Keratinocyte (primary cell): ENCODE measurements at regions not wholly inside any gene's neighbourhood (a gene's known extent, or its start where the extent isn't known, plus 50 kb on each side); places are given as distances from the start of the nearest gene placed in this dataset.

Source experiments
- DNase-seq: peaks from one replicate; pipeline ENCODE4 v3.0.0-alpha.2; 2011; ENCODE audit warnings: low read depth, missing footprints, low spot score
- FAIRE-seq: peaks from 2 replicates; lab custom pipeline; 2011; peaks lifted over from hg19 to GRCh38; lab: Jason Lieb, UNC
- H2AFZ ChIP-seq: 2 replicates; pipeline ENCODE4 v1.6.0; 2012; ENCODE audit warnings: low read length, control low read depth, inconsistent platforms; ENCODE audit not compliant: control insufficient read depth
- H3K27ac ChIP-seq: 2 replicates; pipeline ENCODE4 v1.5.1; 2011; ENCODE audit warnings: low read length; ENCODE audit not compliant: control insufficient read depth, insufficient read depth
- H3K27me3 ChIP-seq: 3 replicates; pipeline ENCODE4 v1.6.0; 2011; ENCODE audit warnings: low read length; ENCODE audit not compliant: control insufficient read depth, insufficient read depth; ENCODE audit errors: extremely low read depth
- H3K36me3 ChIP-seq, 2 experiments: 2 replicates in 1 of 2; 3 replicates in 1 of 2; pipeline ENCODE4 v1.5.1; 2011; ENCODE audit warnings: low read length in 2 of 2, mild to moderate bottlenecking in 1 of 2; ENCODE audit not compliant: control insufficient read depth in 2 of 2, insufficient read depth in 2 of 2; ENCODE audit errors: extremely low read depth in 1 of 2
- H3K4me1 ChIP-seq: 3 replicates; pipeline ENCODE4 v1.5.1; 2011; ENCODE audit warnings: low read length; ENCODE audit not compliant: control insufficient read depth, insufficient read depth; ENCODE audit errors: extremely low read depth
- H3K4me2 ChIP-seq: 3 replicates; pipeline ENCODE4 v1.6.0; 2011; ENCODE audit warnings: low read depth, low read length; ENCODE audit not compliant: control insufficient read depth, insufficient read depth; ENCODE audit errors: extremely low read depth
- H3K4me3 ChIP-seq, 3 experiments: fragments of 200-600 bp in 1 of 3; sonication (generic) in 1 of 3; 2 replicates in 2 of 3; 3 replicates in 1 of 3; pipeline ENCODE4 v1.5.1; 2011 to 2016; ENCODE audit warnings: low read length in 3 of 3, mild to moderate bottlenecking in 3 of 3, control low read depth in 2 of 3, inconsistent platforms in 1 of 3, low read depth in 1 of 3, mixed read lengths in 1 of 3, mixed run types in 1 of 3, moderate library complexity in 1 of 3; ENCODE audit not compliant: control insufficient read depth in 2 of 3, insufficient read depth in 2 of 3; ENCODE audit errors: extremely low read depth in 1 of 3
- H3K79me2 ChIP-seq: 2 replicates; pipeline ENCODE4 v1.6.0; 2012; ENCODE audit warnings: low read length; ENCODE audit not compliant: control insufficient read depth, insufficient read depth
- H3K9ac ChIP-seq: 3 replicates; pipeline ENCODE4 v1.6.0; 2011; ENCODE audit warnings: low read length; ENCODE audit not compliant: control insufficient read depth, insufficient read depth; ENCODE audit errors: extremely low read depth
- H3K9me1 ChIP-seq: 3 replicates; pipeline ENCODE4 v1.6.0; 2011; ENCODE audit warnings: low read length; ENCODE audit not compliant: control insufficient read depth, insufficient read depth; ENCODE audit errors: extremely low read depth
- H3K9me3 ChIP-seq: 2 replicates; pipeline ENCODE4 v1.5.1; 2012; ENCODE audit warnings: low read depth, low read length; ENCODE audit not compliant: control insufficient read depth
- H4K20me1 ChIP-seq: 3 replicates; pipeline ENCODE4 v1.6.0; 2011; ENCODE audit warnings: low read length; ENCODE audit not compliant: control insufficient read depth, insufficient read depth; ENCODE audit errors: extremely low read depth
- CTCF ChIP-seq, 3 experiments: IDR thresholded peaks in 1 of 3; conservative IDR thresholded peaks in 1 of 3; optimal IDR thresholded peaks in 1 of 3; 2 replicates in 2 of 3; 3 replicates in 1 of 3; pipeline versions ENCODE3 to v1.5.1; 2011; ENCODE audit warnings: low read length in 3 of 3, mild to moderate bottlenecking in 3 of 3, moderate library complexity in 2 of 3, control low read depth in 1 of 3, inconsistent platforms in 1 of 3; ENCODE audit not compliant: insufficient read depth in 2 of 3; ENCODE audit errors: extremely low read depth in 1 of 3
- EZH2 ChIP-seq: IDR thresholded peaks from one replicate; pipeline ENCODE4 v1.6.1; 2012; ENCODE audit warnings: inconsistent platforms, mild to moderate bottlenecking, low read length, moderate library complexity
- dilution Hi-C: fragments of 300-500 bp; cut with MboI; formaldehyde crosslinking; loops from one replicate; pipeline ENCODE4 v1.7.0; 2020; ENCODE audit warnings: low sequenced_read_pairs; ENCODE audit not compliant: extremely low pct_ligation_motif_present

- dilution Hi-C loops, result loop anchor here (5.0 kb wide), 1 partner anchor 58 kb away; no protein-coding TSS in a partner anchor
These were observed 563.4 kb upstream of the MKI67 start for GRCh38 chr10:128689667-128690066.

GRCh38 chr10:128693493-128694131 lies 567.4 kb upstream of the MKI67 start:
- H3K27ac ChIP-seq, result no peak overlapping the region
- H3K79me2 ChIP-seq, result no peaks in the 10 kb centered on the region
- H3K9me1 ChIP-seq, result no peaks in the 10 kb centered on the region
- no peak overlapping the region for H3K9ac ChIP-seq
- no peaks in the 10 kb centered on the region for H4K20me1 ChIP-seq
- H3K4me2 ChIP-seq, result no peak overlapping the region
- FAIRE-seq (no peak), DNase-seq (no peak)
- no peak overlapping the region for H3K4me3 ChIP-seq
- no peaks in the 10 kb centered on the region for H3K36me3 ChIP-seq
- H2AFZ ChIP-seq, result no peak overlapping the region
- H3K9me3 ChIP-seq, result peaks cover 5% of the 10 kb centered on the region
- TF ChIP-seq CTCF (optimal IDR thresholded peaks at IDR 0.05 in 1 of 3, IDR thresholded peaks at IDR 0.05 in 1 of 3, conservative IDR thresholded peaks at IDR 0.05 in 1 of 3; ENCODE audit: extremely low read depth in 1 of 3, insufficient read depth in 2 of 3, low read length in 3 of 3), result no peak
- no peak for TF ChIP-seq EZH2
- no peaks in the 10 kb centered on the region for H3K27me3 ChIP-seq
- dilution Hi-C loops, result no loop called here
- no peaks in the 10 kb centered on the region for H3K4me1 ChIP-seq

More at GRCh38 chr10:128689667-128690066, 563.4 kb upstream of the MKI67 start:
- Histone ChIP-seq H4K20me1 (no peaks in the 10 kb centered on the region), H3K79me2 (no peaks in the 10 kb centered on the region), H3K27ac (no peak overlapping the region), H3K4me3 (no peak overlapping the region), H3K9me1 (no peaks in the 10 kb centered on the region), H3K27me3 (no peaks in the 10 kb centered on the region), H3K4me1 (no peaks in the 10 kb centered on the region), H2AFZ (no peak overlapping the region), H3K4me2 (no peak overlapping the region), H3K9me3 (peaks cover 4% of the 10 kb centered on the region), H3K9ac (no peak overlapping the region), H3K36me3 (no peaks in the 10 kb centered on the region)
- no peak for FAIRE-seq
- no peak for DNase-seq
- TF ChIP-seq CTCF (optimal IDR thresholded peaks at IDR 0.05 in 1 of 3, IDR thresholded peaks at IDR 0.05 in 1 of 3, conservative IDR thresholded peaks at IDR 0.05 in 1 of 3; ENCODE audit: extremely low read depth in 1 of 3, insufficient read depth in 2 of 3, low read length in 3 of 3), result no peak
- no peak for TF ChIP-seq EZH2
